SKM-1 (cell line): ENCODE measurements at regions not wholly inside any gene's neighbourhood (a gene's known extent, or its start where the extent isn't known, plus 50 kb on each side); places are given as distances from the start of the nearest gene placed in this dataset.
"Not testable (repeated sequence)": the region's sequence is repeated elsewhere in the genome, so short reads cannot be mapped to it uniquely, and the experiment has no call there.

Experiments used
- DNase-seq: peaks from one replicate; lab custom pipeline; 2025; ENCODE audit not compliant: unreplicated experiment; lab: John Stamatoyannopoulos, UW

DNA sequence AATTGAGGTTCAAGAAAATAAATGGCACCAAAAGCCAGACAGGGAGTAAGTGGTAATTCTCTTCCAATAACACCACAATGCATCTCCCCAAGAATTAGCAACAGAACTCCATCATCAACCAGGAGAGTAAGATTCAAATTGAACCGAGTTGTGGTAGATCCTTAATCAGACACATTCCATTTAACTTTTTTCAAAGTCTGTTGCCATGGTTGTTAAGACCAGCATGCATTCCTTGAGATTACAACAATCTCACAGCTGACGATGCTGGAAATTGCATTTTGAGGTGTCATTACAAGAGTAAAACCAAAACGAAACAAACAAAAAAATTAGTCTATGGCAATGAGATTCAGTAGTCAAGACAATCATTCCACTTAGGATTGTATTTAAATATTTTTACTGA is 78.9 kb upstream of the ZNF462 start:
- DNase-seq = no peak

DNA sequence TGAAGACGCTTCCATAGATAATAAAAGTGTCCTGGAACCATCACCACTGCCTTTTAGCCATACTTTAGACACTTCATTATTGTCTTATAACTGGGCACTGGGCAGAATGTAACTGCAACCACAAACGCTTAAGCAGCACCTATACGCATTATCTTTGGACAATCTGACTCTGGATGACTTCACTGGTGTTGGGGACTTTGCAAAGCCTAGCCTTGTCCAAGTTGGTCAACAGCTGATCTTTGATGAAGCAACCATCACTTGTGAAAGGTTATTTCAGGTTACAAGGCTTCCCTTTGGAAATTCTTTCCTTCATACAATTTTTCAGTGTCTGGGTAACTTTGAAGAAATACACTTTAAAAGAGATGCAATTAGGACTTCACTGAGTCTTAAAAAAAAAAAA is 77.8 kb upstream of the ZNF462 start:
- no peak for DNase-seq

DNA sequence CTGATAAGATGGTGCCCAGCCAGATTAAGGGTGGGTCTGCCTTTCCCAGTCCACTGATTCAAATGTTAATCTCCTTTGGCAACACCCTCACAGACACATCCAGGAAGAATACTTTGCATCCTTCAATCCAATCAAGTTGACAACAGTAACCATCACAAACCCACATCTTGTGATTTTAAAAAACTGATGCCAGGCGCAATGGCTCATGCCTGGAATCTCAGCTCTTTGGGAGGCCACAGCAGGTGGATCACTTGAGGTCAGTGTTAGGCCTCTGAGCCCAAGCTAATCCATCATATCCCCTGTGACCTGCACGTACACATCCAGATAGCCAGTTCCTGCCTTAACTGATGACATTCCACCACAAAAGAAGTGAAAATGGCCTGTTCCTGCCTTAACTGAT is 74.9 kb upstream of the ZNF462 start:
- not testable (repeated sequence) for DNase-seq

DNA sequence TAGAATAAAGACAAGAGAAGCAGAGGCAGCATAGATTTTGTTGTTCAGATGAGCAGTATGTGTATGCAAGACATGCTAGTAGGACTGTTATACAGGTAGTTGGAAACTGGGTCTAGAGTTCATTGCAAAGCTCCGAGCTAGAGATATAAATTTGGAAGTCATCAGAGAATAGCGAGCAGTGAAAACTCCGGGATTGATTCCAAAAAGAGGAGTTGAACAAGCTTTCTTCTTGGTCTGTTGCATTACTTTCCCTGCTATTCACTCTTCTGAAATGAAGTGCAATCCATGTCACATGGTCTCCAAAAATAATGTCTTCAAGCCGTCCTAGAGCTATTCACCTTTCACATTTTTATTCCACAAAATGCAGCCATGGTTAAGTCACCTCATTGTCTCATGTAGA is 67.9 kb upstream of the ZNF462 start:
- DNase-seq = no peak

DNA sequence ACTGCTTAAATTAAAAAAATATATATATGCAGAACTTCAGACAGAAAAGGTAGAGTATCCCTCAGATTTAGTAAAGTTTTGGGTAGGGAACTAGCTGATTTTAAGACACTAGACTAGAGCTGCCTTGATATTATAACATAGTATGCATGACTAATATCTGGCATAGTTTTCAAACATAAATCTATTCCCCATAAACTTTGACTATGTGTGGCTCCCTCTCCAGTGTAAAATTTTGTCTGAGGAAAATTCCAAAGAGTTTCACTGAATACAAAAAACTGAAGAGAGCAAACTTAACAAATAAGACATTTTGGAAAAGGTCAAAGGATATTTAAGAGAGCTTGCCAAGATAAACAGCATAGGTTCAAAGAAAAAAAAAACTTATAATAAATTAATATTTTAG is 66.2 kb upstream of the ZNF462 start:
- no peak for DNase-seq

DNA sequence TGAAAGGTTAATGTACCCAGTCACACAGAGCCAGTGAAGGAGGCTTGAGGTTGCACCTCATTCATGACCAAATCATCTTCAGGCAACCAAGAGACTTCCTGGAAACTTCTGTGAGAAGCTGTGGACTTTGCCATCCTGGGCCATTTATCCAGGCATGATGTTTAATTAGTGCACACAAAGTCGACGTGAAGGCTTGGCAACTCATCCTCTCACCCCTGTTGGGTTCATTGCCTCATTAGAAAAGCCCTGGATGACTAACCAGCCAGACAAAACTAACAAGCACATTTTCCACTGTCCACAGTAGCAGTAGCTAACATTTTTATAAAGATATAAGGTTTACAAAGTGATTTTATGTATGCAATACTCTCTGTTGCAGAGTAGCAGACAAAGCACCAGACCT is 65.7 kb upstream of the ZNF462 start:
- DNase-seq = no peak

DNA sequence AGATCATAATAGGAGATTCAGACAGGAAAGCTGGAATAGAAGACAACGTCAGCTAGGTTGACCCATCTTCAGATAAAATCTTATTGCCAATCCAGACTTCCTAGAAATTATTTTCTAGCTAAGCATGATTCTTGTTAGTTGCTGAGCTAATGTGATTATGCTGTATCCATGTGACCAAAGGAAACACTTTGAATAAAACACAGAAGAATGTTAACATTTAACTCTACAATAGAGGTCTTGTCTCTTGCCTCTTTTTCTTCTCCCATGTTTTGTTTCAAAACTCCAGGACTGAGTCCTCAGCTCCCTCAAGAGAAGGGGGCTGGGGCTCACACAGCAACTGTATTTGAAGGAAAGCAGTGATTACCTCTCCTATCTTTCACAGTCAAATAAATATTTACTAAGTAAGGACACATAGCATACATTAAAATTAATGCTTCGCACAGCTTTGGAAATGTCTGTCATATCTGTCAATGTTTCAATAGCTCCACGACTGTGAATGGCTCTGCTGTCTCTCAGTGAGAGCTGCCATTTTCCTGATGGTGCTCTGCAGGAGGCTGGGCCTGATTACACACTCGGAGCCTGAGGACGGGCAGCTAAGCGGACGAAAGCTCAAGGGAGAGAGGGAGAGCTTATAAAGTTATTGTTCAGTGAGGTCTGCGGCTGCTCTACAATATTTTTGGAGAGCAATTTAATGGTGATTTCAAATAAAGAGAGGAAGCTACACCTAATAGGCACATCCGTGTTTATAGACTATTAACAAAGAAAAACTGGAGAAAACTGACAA is 64.8 kb upstream of the ZNF462 start:
- no peak for DNase-seq

DNA sequence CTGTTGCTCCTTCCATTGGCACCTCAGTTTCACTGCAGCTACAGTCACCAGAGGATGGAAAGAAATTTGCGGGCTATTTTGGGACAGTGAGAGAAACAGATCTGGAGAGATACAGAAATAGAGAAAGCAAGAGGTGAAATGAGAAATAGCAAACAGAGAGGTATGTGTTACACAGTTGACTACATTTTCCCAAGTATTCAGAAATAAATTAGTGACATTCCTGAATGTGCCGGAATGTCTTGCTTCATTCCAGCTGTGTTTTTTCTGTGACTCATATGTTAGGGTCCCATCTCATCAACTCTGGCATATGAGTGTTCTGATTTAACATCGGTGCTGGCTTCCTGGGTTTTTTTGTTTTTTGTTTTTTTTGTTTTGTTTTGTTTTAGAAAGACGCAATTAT is 63.8 kb upstream of the ZNF462 start:
- DNase-seq = no peak

DNA sequence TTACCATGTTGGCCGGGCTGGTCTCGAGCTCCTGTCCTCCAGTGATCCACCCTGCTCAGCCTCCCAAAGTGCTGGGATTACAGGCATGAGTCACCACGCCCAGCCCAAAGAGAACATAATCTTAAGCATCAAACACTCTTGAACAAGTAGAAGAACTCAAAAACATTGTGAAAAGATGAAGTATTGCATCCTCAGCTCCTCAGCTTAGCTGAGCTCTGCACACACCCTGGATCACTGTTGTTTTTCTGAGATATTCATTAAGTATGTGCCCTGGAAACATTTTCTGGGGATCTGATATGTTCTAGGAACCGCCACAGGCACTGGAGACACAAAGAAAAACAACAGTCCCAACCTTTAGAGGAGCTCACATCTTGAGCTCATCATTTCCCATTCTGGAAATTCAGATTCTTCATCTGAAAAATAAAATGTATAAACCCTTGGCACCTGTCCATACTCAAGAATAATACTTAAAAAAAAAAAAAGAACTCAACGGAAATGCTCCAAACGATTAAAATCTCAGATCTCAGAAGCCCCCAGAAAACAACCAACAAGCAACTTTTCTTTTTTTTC is 62.2 kb upstream of the ZNF462 start:
- DNase-seq = no peak

DNA sequence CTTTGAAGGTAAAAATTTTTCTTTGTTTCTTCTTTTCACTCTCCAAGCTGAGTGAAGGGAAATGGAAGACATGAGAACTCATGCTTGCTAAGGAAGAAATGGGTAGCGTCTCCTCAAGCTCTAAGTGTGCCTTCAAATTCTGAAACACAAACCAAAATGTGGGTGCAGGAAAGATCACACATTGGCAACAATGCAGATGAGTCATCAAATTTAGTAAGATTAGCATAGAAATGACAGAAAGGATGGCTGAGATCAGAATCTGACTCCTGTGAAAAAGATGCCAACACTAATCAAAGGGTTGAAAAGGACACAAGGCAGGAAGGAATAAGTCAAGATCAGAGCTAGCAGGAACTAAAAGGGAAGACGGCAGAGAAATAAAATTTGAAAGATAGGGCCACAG is 61.1 kb upstream of the ZNF462 start:
- no peak for DNase-seq
